CD8-positive, alpha-beta memory T cell (primary cell): ENCODE measurements at regions not wholly inside any gene's neighbourhood (a gene's known extent, or its start where the extent isn't known, plus 50 kb on each side); places are given as distances from the start of the nearest gene placed in this dataset.
"Not testable (repeated sequence)": the region's sequence is repeated elsewhere in the genome, so short reads cannot be mapped to it uniquely, and the experiment has no call there.

ENCODE experiments used
- CTCF ChIA-PET: fragments of 350-600 bp; sonication (Branson Sonifier 250); formaldehyde crosslinking; loops from one replicate; lab custom pipeline; 2021; ENCODE audit warnings: antibody characterized with exemption; lab: Charles Lee
- POLR2A ChIA-PET: fragments of 350-600 bp; sonication (Branson Sonifier 250); formaldehyde crosslinking; loops from one replicate; lab custom pipeline; 2021; ENCODE audit warnings: antibody characterized with exemption; lab: Charles Lee
- DNase-seq, 5 donors: peaks; one replicate each; pipeline versions ENCODE4 v3.0.0 to v3.0.0-alpha.2; 2020 to 2022; ENCODE audit warnings: mixed read lengths in 1 of 5
- H3K27ac ChIP-seq: one replicate; pipeline ENCODE4 v1.7.0; 2013; ENCODE audit warnings: low read depth, mild to moderate bottlenecking, low read length, moderate library complexity
- H3K27me3 ChIP-seq: 2 replicates; pipeline ENCODE4 v1.7.0; 2013; ENCODE audit warnings: low read length, mild to moderate bottlenecking; ENCODE audit not compliant: insufficient read depth, poor library complexity, severe bottlenecking
- H3K36me3 ChIP-seq: 2 replicates; pipeline ENCODE4 v1.7.0; 2013; ENCODE audit warnings: mild to moderate bottlenecking, low read length, moderate library complexity; ENCODE audit not compliant: insufficient read depth
- H3K4me1 ChIP-seq: 2 replicates; pipeline ENCODE4 v1.7.0; 2013; ENCODE audit warnings: mild to moderate bottlenecking, low read length, moderate library complexity; ENCODE audit not compliant: insufficient read depth
- H3K4me3 ChIP-seq: 2 replicates; pipeline ENCODE4 v1.7.0; 2013; ENCODE audit warnings: mild to moderate bottlenecking, low read length
- H3K9me3 ChIP-seq: 2 replicates; pipeline ENCODE4 v1.7.0; 2013; ENCODE audit warnings: mild to moderate bottlenecking, low read length
- H3K27ac Mint-ChIP-seq, 8 donors: one replicate each; pipeline ENCODE4 v1.8.0; 2020 to 2021; ENCODE audit warnings: mixed read lengths in 8 of 8, mild to moderate bottlenecking in 6 of 8, inconsistent platforms in 3 of 8, moderate library complexity in 3 of 8
- H3K27me3 Mint-ChIP-seq, 2 donors: one replicate each; pipeline ENCODE4 v1.8.0; 2020 to 2021; ENCODE audit warnings: mixed read lengths in 2 of 2, mild to moderate bottlenecking in 1 of 2, moderate library complexity in 1 of 2
- H3K36me3 Mint-ChIP-seq, 3 donors: one replicate each; pipeline ENCODE4 v1.8.0; 2020 to 2021; ENCODE audit warnings: mixed read lengths in 3 of 3, inconsistent platforms in 1 of 3, mild to moderate bottlenecking in 1 of 3
- H3K4me1 Mint-ChIP-seq, 3 donors: one replicate each; pipeline ENCODE4 v1.8.0; 2020 to 2021; ENCODE audit warnings: mixed read lengths in 3 of 3, inconsistent platforms in 1 of 3, mild to moderate bottlenecking in 1 of 3
- H3K4me3 Mint-ChIP-seq, 7 donors: one replicate each; pipeline ENCODE4 v1.8.0; 2020 to 2021; ENCODE audit warnings: mixed read lengths in 7 of 7, mild to moderate bottlenecking in 6 of 7, moderate library complexity in 4 of 7, inconsistent platforms in 2 of 7
- H3K9me3 Mint-ChIP-seq, 5 donors: one replicate each; pipeline ENCODE4 v1.8.0; 2020 to 2022; ENCODE audit warnings: mixed read lengths in 5 of 5, mild to moderate bottlenecking in 3 of 5, moderate library complexity in 2 of 5, inconsistent platforms in 1 of 5

GRCh38 chr10:129203819-129204218, 263.2 kb upstream of the MGMT start:
- Mint-ChIP-seq H3K9me3 (peaks cover 0 to 2% (median 0%) of the 10 kb centered on the region in 5 donors), H3K27me3 (no peaks in the 10 kb centered on the region), H3K36me3 (no peaks in the 10 kb centered on the region), H3K4me1 (no peaks in the 10 kb centered on the region), H3K27ac (no peak overlapping the region), H3K4me3 (no peak overlapping the region)
- ChIA-PET CTCF (no interaction called here), POLR2A (no interaction called here)
- no peaks in the 10 kb centered on the region for H3K27me3 ChIP-seq
- no peak overlapping the region for H3K4me3 ChIP-seq
- no peaks in the 10 kb centered on the region for H3K36me3 ChIP-seq
- no peak overlapping the region for H3K27ac ChIP-seq
- H3K4me1 ChIP-seq, result no peaks in the 10 kb centered on the region
- H3K9me3 ChIP-seq, result no peaks in the 10 kb centered on the region
- no peak for DNase-seq

DNA sequence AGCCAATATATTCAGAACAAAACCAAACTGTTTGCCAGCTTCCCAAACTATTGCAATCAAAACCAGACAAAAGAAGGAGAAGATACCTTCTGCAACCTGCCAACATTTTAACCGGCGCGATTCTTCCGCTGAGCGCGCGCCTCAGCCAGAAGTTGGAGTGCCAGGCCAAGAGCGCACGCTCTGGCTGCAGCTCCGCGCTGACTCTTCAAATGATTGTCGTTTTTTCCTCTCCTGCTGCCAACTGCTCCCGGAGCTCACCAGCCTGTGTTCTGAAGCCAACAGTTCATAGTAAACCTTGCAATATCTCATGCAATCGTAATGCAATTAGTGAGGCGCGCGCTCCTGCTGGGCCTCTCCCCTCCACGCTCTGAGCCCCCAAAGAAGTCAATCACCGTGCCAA, 259.7 kb upstream of the MGMT start:
- no peaks in the 10 kb centered on the region for H3K36me3 Mint-ChIP-seq
- no peaks in the 10 kb centered on the region for H3K4me1 Mint-ChIP-seq
- POLR2A ChIA-PET, result interaction anchor here (0.9 kb wide), 1 partner anchor 15 kb away, joined by 3 read pairs; no protein-coding TSS in a partner anchor
- Histone ChIP-seq H3K27me3 (no peaks in the 10 kb centered on the region), H3K27ac (no peak overlapping the region), H3K4me1 (no peaks in the 10 kb centered on the region), H3K36me3 (no peaks in the 10 kb centered on the region), H3K4me3 (no peak overlapping the region), H3K9me3 (no peaks in the 10 kb centered on the region)
- CTCF ChIA-PET, result no interaction called here
- H3K9me3 Mint-ChIP-seq, result peaks cover 0 to 2% (median 0%) of the 10 kb centered on the region in 5 donors
- H3K27ac Mint-ChIP-seq, result no peak overlapping the region
- peaks cover 0 to 2% of the 10 kb centered on the region in 2 donors for H3K27me3 Mint-ChIP-seq
- no peak overlapping the region for H3K4me3 Mint-ChIP-seq
- DNase-seq, result no peak

DNA sequence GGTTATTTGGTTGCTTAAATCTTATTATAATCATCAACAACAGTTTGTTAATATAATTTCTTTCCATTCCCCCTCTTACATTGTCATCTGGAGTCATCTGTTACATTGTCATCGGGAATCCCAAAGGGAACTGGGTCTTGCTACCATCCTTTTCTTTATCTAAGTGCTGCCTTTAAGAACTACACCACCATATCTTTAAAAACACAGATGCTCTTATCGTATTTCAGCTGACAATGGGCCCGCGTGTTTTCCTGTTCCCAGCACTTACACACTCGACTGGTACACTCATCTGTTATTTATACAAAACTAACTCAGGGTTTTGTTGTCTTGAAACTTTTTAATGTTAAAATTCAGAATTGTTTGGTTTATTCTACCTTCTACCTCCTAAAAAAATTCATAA, 256.2 kb upstream of the MGMT start:
- DNase-seq, result no peak
- Histone ChIP-seq H3K9me3 (no peaks in the 10 kb centered on the region), H3K4me1 (no peaks in the 10 kb centered on the region), H3K36me3 (no peaks in the 10 kb centered on the region), H3K27me3 (no peaks in the 10 kb centered on the region), H3K4me3 (no peak overlapping the region), H3K27ac (no peak overlapping the region)
- Mint-ChIP-seq H3K36me3 (no peaks in the 10 kb centered on the region), H3K27me3 (peaks cover 0 to 2% of the 10 kb centered on the region in 2 donors), H3K4me3 (no peak overlapping the region), H3K27ac (no peak overlapping the region), H3K9me3 (peaks cover 0 to 10% (median 0%) of the 10 kb centered on the region in 5 donors), H3K4me1 (no peaks in the 10 kb centered on the region)
- CTCF ChIA-PET, result no interaction called here
- POLR2A ChIA-PET, result no interaction called here

GRCh38 chr10:129213256-129213655, 253.8 kb upstream of the MGMT start:
- H3K27ac ChIP-seq, result no peak overlapping the region
- no peaks in the 10 kb centered on the region for H3K36me3 Mint-ChIP-seq
- H3K27me3 Mint-ChIP-seq, result peaks cover 0 to 2% of the 10 kb centered on the region in 2 donors
- no peak overlapping the region for H3K4me3 ChIP-seq
- H3K27ac Mint-ChIP-seq, result no peak overlapping the region
- no peaks in the 10 kb centered on the region for H3K4me1 ChIP-seq
- CTCF ChIA-PET, result no interaction called here
- H3K4me3 Mint-ChIP-seq, result no peak overlapping the region
- H3K27me3 ChIP-seq, result no peaks in the 10 kb centered on the region
- no peaks in the 10 kb centered on the region for H3K4me1 Mint-ChIP-seq
- DNase-seq, result no peak
- POLR2A ChIA-PET, result no interaction called here
- H3K9me3 Mint-ChIP-seq, result peaks cover 0 to 14% (median 0%) of the 10 kb centered on the region in 5 donors
- H3K9me3 ChIP-seq, result no peaks in the 10 kb centered on the region
- H3K36me3 ChIP-seq, result no peaks in the 10 kb centered on the region

GRCh38 chr10:129213996-129214395, 253.0 kb upstream of the MGMT start:
- H3K27ac ChIP-seq, H3K36me3 Mint-ChIP-seq, H3K36me3 ChIP-seq, H3K4me1 Mint-ChIP-seq, H3K9me3 ChIP-seq, DNase-seq, H3K4me1 ChIP-seq, POLR2A ChIA-PET, H3K27me3 ChIP-seq, H3K4me3 ChIP-seq, H3K27me3 Mint-ChIP-seq, H3K4me3 Mint-ChIP-seq, H3K27ac Mint-ChIP-seq, CTCF ChIA-PET: not testable (repeated sequence)
- H3K9me3 Mint-ChIP-seq, result peaks cover 0 to 14% (median 0%) of the 10 kb centered on the region in 5 donors

DNA sequence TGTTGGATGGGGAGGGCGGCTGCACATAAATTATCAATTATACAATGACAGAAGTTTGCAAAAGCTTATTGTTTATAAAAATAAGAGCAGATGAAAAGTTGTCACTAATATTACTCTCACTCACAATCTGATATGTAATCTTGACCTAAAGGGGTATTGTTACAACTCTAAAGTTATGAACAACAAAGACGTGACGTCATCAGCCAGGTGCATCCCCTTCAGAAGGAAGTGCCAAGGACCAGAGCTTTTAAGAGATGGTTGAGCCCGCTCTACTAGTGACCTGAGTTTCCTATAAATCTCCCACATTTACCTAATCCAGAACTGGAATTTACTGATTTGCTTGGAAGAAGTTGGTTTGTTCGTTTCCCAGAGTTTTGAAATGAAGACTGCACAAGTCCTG, 247.7 kb upstream of the MGMT start:
- Mint-ChIP-seq H3K27me3 (peaks cover 0 to 2% of the 10 kb centered on the region in 2 donors), H3K36me3 (no peaks in the 10 kb centered on the region), H3K4me3 (no peak overlapping the region), H3K27ac (no peak overlapping the region), H3K9me3 (peaks cover 0 to 14% (median 4%) of the 10 kb centered on the region in 5 donors), H3K4me1 (no peaks in the 10 kb centered on the region)
- Histone ChIP-seq H3K4me1 (no peaks in the 10 kb centered on the region), H3K27ac (no peak overlapping the region), H3K4me3 (no peak overlapping the region), H3K27me3 (no peaks in the 10 kb centered on the region), H3K36me3 (no peaks in the 10 kb centered on the region), H3K9me3 (no peaks in the 10 kb centered on the region)
- ChIA-PET POLR2A (no interaction called here), CTCF (no interaction called here)
- DNase-seq, result no peak

GRCh38 chr10:129222436-129222835, 244.6 kb upstream of the MGMT start:
- Mint-ChIP-seq H3K4me3 (no peak overlapping the region), H3K27ac (no peak overlapping the region), H3K4me1 (no peaks in the 10 kb centered on the region), H3K27me3 (peaks cover 0 to 2% of the 10 kb centered on the region in 2 donors), H3K36me3 (no peaks in the 10 kb centered on the region), H3K9me3 (peaks cover 0 to 5% (median 0%) of the 10 kb centered on the region in 5 donors)
- H3K27ac ChIP-seq, result no peak overlapping the region
- H3K27me3 ChIP-seq, result no peaks in the 10 kb centered on the region
- no peaks in the 10 kb centered on the region for H3K4me1 ChIP-seq
- ChIA-PET CTCF (interaction anchor here (1.1 kb wide), 1 partner anchor 9 kb away, joined by 3 read pairs; no protein-coding TSS in a partner anchor), POLR2A (interaction anchor here (1.3 kb wide), 1 partner anchor 15 kb away, joined by 3 read pairs; no protein-coding TSS in a partner anchor)
- no peaks in the 10 kb centered on the region for H3K9me3 ChIP-seq
- H3K36me3 ChIP-seq, result no peaks in the 10 kb centered on the region
- no peak for DNase-seq
- H3K4me3 ChIP-seq, result no peak overlapping the region

GRCh38 chr10:129223363-129223762, 243.7 kb upstream of the MGMT start:
- no peaks in the 10 kb centered on the region for H3K9me3 ChIP-seq
- peaks cover 0 to 9% (median 0%) of the 10 kb centered on the region in 5 donors for H3K9me3 Mint-ChIP-seq
- no peak for DNase-seq
- ChIA-PET CTCF (interaction anchor here (1.1 kb wide), 1 partner anchor 8 kb away, joined by 3 read pairs; no protein-coding TSS in a partner anchor), POLR2A (interaction anchor here (1.3 kb wide), 1 partner anchor 16 kb away, joined by 3 read pairs; no protein-coding TSS in a partner anchor)
- H3K4me1 Mint-ChIP-seq, result no peaks in the 10 kb centered on the region
- H3K4me3 Mint-ChIP-seq, result no peak overlapping the region
- peak overlapping the region in 1 of 8 donors; percentile 54 for H3K27ac Mint-ChIP-seq
- H3K27ac ChIP-seq, result no peak overlapping the region
- no peaks in the 10 kb centered on the region for H3K27me3 ChIP-seq
- H3K4me3 ChIP-seq, result no peak overlapping the region
- H3K27me3 Mint-ChIP-seq, result peaks cover 0 to 2% of the 10 kb centered on the region in 2 donors
- H3K36me3 Mint-ChIP-seq, result no peaks in the 10 kb centered on the region
- H3K36me3 ChIP-seq, result no peaks in the 10 kb centered on the region
- no peaks in the 10 kb centered on the region for H3K4me1 ChIP-seq
